ENCODE measurements at regions not wholly inside any gene's neighbourhood (a gene's known extent, or its start where the extent isn't known, plus 50 kb on each side); places are given as distances from the start of the nearest gene placed in this dataset.

DNA sequence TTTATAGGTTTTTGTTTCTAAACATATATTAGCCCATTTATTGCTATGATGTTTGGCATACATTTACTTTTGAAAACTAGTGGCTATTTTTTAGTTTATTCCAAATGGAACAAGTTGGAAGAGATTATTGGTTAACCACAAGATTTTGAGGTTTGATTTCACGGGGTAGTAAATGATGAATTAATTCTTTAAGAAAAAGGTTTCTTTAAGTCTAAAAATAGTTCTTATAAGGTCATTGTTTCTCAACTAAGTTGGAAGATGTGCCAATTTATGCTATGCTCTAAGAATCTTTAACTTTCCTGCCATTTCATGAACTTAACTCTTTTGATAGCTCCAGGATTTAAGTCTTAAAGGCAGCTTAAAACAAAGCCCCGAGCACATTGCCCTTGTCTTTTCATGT, 183.8 kb downstream of the LMO4 start:
- DNase-seq = no peak

DNA sequence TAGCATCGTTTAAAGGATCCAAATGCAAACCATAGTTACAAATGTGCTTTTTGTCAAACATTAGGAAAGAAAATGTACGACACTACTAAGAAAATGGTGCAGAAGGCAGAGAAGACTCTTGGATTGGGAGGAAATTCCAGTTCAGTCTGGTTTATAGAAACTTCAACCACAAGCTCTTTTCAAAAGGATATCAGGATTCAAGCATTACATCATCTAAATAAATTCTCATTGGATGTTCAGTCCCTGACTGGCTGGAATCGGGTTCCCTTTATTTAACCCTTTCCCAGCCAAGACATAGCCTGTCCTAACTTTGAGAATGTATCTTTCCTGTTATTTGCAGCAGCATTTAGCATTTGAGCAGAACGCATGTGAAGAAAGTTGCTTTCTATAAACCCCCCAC, 184.6 kb downstream of the LMO4 start:
- DNase-seq = no peak

DNA sequence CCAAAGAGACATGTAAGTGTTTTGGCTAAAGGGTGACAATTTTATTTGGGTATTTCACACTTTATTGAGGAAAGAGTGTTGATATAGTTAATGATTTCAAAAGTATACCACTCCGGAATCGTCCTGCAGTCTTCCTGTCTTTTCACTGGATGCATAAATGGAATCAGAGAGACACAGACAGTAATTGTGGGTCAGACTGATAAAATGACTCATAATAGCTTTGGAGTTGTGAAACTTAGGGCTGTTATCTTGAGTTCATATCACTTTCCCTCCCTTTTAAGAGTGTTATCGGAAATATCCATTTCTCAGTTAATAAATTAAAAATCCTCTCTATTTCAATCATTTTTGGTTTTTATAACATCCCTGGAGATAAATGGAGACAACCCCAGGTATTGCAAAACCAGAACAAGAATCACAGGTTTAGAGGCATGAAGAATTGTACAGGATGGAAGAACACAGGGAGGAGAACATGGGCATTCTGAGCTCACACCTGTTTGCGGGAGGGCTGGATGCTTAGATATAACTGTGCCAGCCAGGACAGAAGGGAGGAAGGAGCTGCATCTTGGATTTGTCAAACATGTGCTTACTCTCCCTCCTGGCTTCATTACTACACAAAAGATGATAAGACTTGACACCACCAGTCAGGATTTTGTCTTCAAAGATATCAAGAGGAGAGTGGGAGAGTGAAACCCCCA, 185.4 kb downstream of the LMO4 start:
- no peak for DNase-seq

DNA sequence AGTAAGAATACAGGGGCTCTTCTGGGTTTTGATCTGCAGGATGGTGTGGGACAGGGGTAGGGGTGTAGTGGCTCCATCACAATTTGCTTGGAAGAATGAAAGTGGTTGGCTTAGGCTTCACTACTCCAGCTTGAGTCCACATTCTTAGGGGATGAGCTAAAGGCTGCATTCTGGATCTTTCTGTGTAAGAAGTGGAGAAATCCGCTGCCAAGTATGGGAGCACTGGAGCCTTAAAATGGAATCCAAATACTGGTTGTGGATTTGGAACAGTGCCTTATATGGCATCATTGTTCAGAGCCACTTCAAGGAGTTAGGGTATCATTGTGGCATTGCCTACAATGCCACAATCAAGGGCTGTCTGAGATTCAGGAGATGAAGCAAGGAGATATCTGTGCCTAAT, 187.1 kb downstream of the LMO4 start:
- DNase-seq = no peak

DNA sequence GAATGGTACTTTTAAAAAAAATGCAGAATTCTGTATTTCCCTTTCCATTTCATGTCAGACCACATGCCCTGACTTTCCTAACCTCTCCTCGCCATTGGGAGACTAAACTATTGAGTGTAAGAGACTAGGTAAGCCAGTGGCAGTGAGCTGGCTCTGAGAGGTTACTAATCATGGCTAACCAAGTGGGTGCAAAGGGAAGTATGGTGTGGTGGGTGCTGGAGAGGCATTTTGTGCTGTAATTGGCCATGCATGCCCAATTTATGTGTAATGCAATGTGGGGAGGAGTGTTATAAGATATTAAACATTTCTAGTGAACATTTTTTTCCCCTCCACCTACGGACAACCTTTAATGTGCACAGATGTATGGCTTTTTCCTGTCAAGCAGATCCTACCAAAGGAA, 190.1 kb downstream of the LMO4 start:
- no peak for DNase-seq

DNA sequence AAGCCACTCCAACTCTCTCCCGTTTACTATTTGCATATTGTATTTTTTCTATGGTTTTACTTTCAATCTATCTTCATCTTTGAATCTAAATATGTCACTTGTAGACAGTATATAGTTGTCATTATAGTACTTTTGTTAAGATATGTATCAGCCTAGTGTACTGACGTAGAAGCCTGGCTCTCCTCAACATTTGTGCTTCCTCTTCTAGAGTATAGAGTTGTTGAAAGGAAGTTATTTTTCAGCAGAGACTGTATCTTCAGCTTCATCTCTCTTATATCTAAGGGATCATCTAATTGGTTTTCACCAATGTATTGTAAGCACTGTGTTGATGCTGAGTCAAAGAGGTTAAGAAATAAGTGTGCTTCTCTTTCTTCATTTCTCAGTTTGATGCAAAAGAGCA, 192.8 kb downstream of the LMO4 start:
- no peak for DNase-seq

DNA sequence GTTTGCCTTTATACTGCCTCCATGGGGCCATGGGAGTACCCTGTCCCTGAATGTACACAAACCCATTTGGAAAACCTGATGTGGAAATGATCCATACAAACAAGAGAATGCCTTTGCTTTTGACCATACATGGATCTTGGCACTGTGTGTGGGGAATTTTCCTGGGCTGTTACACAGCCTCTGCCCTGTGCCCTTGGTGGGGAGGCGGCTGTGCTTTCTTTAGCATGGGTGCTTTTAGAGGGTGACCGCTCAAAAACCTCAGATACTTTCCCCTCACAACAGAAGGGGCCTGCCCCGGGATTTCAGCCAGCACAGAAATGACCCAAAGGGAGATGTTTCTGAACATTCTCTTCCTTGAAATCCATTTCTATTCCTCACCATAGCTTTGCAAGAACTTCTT, 194.8 kb downstream of the LMO4 start:
- no peak for DNase-seq

DNA sequence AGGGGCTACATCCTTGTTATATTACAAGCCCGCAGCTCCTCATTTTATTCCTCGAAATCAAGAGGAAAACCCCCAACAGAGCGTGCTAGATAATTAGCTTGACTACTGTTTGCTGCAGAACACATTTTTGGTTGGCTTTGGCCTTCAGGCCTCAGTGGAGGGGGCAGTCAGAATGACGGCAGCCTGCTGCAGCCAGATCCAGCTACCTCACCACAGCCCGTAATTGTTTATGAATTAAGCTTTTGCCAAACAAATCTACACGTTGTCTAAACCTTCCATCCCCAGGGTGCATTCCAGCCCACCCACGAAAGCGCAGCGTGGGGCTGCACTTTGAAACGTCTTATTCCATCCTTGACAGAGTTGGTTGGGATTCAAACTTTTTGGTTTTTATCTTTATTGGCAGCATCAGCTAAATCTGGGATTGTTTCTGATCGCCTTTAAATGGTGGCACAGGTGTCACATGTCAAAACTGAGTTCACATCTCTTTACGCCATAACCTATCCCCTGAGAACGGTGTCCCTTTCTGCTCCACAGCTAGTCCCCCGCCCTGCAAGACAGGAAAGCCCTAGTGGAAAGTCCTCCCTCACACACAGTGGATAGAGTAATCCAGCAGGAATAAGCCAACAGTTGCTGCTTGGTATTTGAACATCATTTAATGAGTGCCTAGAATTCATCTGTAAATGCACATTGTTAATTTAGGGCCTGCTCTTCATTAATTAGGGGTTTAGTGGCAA, 195.5 kb downstream of the LMO4 start:
- DNase-seq = no peak

DNA sequence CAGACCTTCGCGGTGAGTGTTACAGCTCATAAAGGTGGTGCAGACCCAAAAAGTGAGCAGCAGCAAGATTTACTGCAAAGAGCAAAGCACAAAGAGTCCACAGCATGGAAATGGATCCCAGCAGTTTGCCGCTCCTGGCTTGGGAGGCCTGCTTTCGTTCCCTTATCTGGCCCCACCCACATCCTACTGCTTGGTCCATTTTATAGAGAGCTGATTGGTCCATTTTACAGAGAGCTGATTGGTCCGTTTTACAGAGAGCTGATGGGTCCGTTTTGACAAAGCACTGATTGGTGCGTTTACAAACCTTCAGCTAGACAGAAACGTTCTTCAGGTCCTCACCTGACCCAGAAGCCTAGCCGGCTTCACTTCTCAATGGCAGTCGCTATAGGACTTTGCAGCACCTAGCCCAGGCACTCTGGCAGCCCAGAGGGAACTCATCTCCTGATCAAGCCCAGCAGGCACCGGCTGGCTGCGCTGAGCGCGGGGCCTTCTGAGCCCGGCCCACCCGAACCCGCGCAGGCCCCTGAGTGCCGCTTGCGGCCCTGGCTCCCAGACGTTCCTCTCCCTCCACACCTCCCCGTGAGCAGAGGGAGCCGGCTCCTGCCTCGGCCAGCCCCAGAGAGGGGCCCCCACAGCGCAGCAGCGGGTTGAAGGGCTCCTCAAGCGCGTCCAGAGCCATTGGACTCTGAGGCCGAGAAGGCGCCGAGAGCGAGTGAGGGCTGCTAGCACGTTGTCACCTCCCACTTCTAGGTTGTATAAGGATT, 200.3 kb downstream of the LMO4 start:
- no peak for DNase-seq

DNA sequence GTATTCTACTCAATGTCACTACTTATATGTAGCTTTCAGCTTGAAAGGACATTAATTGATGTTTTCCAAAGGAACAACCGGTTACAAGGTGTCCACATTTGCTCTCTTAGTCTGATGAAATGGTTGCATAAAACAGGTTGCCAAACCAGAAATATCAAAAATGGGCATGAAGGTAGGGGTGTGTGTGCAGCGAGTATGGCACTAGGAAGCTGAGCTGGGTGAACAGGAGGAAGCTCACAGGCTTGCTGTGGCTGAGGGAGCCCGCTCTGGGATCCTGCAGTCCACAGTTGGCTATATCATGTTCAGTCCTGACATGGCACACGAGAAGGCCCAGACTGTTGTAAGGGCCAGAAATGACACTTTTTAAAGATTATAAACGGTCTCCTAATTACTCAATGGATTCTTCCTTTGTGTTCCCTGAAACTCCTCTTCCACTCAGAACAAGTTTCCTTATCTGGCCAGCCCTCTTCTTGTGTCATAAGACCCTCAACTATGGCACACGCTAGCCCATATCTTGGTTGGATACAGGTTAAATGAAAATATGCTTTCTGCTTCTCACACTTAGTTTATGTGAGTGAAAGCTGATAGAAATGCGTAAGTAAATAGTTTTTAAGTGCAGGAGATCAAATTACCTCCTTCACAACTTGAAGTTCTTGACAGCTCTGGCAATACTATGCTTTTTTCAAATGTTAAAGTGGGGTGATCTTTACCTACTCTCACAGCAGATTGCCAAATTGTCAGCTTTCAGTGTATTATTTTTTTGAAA, 201.5 kb downstream of the LMO4 start:
- no peak for DNase-seq

DNA sequence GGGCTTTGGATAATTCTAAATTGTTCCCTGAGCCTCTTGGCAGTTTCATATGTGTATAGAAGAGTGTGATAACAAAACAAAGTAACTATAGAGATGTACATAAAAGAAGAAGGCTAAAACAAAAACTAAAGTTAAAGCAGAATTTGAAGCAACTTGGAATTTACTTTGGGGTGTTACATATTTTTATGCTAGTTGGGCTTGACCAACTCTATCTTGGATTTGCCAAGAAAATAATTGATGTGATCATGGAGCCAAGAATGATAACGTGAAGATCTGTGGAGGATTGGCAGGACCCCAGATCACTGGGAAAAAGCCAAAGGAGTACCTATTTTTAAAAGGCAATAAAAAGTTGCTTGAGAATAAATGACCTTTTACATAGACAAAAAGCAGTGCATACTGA, 206.9 kb downstream of the LMO4 start:
- DNase-seq = no peak

DNA sequence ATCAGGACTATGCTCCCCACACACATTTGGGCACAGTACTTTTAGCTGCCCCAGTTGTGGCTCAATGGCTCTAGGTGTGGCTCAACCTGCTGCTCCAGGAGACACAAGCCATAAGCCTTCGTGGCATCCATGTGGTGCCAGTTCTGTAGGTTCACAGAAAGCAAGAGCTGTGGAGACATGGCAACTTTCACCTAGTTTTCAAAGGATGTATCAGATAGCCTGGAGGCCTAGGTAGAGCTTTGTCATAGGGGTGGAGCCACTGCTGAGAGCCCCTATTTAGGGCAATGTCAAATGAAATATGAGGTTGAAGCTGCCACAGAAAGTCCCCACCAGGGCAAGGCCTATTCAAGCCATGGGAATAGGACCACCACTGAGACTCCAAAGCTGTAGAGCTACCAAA, 210.5 kb downstream of the LMO4 start:
- DNase-seq = no peak

DNA sequence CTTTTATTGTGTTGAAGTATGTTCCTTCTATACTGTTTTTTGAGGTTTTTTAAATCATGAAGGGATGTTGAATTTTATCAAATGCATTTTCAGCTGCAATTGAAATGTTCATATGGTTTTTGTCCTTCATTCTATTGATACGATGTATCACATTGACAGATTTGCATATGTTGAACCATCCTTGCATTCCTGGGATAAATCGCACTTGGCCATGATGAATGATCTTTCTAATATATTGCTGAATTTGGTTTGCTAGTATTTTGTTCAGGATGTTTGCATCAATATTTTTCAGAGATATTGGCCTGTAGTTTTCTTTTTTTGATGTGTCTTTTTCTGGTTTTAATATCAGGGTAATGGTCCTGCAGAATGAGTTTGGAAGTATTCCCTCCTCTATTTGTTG, 214.0 kb downstream of the LMO4 start:
- no peak for DNase-seq

DNA sequence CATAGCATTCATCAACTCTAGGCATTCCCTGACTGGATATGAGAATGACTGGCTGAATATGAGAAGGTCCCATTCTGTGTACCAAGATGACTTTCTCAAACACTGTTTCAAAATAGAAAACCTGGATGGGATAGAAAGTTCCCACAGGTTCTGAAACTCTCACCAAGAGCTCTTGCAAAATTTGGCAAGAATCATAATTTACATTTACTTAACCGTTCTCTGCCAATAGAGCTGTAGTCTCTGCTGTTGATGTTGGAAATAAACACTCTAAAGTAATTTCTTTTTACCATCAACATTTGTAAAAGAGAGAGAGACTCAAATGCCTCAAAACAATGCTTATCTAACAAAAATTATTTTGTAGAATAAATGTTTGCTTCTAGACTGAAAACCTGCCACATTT, 221.1 kb downstream of the LMO4 start:
- no peak for DNase-seq

DNA sequence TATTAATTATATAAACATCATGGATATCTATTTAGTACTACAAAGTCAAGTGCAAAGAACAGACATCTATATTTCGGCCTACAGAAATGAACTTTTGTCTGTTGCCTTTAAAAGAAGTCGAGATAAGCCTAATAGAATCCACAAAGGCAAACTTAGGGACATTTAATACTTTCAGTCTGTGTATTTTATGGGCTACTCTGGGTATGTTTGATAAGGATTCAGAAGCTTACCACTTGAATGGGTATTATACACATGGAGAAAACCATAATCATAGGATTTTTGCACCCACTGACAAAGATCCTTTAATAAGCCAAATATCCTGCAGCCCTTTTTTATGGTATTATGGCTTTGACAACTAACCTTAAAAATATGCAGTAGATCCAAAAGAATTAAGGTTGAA, 224.8 kb downstream of the LMO4 start:
- no peak for DNase-seq

DNA sequence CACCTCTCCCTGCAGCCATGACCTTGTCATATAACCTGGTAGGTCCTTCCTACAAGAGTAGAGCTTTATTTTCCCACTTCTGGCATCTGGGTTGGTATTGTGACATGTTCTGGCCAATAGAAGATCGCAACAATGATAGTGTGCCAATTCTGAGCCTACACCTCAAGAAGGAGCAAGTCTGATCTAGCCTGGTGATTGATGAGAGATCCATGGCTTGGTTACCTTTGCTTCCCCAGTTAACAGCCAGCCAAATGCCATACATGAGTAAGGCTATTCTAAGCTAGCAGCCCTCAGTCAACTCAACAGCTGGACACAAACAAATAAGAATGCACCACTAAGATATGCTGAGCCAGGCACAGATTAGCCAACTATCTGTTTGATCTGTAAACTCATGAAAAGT, 226.7 kb downstream of the LMO4 start:
- no peak for DNase-seq

DNA sequence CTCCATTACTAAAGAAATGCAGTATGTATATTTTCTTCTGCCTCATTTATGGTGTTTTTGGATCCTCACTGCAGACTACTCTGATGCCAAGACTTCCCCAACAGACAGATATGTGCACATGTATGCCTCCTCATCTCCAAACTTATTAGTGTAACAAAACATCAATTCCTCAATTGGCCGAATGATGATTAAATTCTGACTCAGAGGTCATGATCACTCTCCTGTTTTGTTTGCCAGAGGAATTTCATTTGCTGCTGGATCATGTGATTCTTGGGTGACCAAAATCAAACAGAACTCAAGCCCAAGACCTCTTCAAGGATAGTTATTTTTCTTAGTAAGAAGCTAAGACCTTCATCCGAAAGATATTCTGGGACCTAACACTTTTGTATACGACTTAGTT, 227.6 kb downstream of the LMO4 start:
- no peak for DNase-seq

DNA sequence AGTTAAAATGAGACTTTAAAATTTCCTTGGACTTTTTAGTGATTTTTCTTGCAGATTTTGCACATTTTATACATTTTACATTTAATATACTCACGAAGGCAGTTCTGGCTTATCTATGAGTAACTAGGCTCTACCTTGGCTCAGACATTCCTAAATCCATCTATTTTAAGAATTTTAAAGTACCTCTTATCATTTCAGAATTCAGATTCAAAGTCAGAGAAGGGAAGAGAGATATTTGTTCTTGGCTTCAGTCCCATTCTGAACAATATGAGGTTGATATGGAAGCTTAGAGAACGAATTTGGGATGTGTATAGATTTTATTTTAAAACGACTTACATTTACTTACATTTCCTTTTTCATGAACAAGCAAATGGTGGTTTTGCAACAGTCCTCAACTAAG, 230.2 kb downstream of the LMO4 start:
- DNase-seq = no peak

DNA sequence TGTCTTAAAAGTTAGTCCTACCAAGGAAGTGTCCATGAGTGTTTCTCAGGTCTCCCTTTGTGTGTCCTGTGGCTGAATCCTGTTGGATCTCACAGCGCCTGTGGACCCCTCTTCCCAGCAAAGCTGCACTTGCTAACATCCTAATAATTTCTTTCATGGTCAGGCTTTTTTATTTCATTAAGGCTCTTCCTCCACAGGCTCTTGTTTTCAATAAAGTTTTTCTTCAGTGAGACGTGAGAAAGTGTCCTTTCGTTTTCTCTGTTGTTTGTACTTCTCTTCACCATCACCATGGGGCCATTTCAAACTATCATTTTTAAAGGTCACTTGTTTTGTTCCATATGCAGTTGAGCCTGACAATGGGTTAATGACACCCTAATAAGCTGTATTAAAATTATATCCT, 231.5 kb downstream of the LMO4 start:
- no peak for DNase-seq

DNA sequence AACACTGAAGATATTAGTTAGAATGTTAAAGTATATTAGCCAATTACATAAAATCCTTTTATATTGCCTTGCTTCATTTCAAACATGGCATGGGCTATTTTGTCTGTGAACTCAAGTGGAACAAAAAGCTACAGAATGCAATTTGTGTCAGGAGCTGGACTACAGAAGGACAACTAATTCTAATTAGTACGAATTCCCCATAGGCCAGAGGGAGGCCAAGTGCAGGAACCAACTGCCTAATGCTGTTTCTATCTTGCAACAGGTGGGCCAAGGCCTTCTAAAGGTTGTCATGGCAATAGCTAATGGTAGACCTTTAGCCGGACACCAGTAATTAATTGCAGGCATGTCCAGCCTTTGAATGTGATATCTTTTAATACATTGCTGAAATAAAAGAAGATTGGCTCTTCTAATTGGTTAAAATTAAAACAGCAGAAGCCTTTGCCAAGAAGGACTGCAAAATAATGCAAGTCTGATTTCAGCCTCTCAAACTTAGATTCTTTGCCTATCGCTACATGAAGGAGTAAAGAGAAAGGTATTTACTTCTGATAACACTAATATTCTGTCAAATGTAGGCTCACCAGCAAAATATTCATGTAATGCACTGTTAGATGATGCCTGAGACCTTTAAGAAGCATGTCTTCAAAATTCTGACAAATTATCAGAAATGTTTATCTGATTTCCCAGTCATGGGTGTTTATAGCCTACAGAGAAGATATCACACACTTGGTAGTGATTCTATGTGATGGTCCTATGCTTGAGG, 232.1 kb downstream of the LMO4 start:
- no peak for DNase-seq

DNA sequence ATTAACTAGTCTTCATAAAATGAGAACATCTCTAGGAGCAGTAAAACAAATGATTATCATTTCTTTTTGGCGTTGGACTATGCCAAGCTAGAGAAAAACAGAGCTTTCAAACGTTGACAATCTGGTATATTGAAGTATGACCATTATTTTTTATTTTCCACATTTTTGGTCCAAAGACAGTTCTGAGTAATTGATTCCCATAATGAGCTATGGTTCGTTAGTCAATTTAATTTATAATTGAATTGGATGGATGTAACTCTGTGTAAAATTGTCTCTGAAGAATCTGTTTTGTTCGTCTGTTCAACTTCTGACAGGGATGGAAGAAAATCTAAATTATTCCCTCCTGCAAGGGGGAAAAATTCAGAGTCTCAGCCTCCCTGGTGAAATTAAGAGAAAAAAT, 234.5 kb downstream of the LMO4 start:
- DNase-seq = no peak

DNA sequence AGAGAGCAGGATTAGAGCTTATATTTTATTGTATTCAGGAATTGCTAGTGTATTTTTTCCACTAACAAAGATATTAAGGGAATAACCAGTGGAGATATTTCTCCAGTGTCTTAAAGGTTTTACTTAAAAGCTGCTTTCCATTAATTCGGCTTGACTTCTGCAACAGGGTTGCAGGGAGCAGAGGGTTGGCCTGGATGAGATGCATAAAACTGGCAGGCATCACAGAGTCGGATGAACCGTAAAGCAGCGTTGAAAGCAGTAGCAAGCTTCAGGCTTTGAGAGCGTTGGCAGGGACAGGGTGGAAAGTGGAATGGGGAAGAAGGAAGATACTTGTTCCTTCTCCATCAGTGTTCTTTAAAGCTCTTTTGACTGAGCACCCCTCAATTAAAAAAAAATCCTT, 237.2 kb downstream of the LMO4 start:
- DNase-seq = no peak

DNA sequence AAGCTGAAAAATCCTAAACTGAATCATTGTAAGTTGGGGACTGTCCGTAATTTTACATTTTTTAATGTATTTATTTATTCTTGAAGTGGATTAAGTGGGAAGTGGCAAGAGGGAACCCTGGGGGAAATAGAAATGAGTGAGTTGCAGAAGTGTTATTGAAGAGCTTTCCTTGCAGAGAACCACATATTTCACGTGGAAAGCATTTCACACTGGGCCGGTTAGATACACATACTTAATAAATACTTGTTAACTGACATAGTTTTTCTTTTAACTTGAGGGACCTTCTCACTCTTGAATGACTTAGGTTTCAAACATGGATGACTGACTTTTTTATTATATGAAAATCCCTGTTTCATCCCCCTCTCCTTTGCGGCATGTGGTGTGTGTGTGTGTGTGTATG, 239.3 kb downstream of the LMO4 start:
- no peak for DNase-seq

All from NCI-H1092 (cell line).